ENCODE measurements at regions not wholly inside any gene's neighbourhood (a gene's known extent, or its start where the extent isn't known, plus 50 kb on each side); places are given as distances from the start of the nearest gene placed in this dataset.

GRCh38 chr4:187604984-187605383 lies 390.6 kb upstream of the ZFP42 start (continued):
- TF ChIP-seq SIN3A (conservative IDR thresholded peaks at IDR 0.05 in 1 of 2, IDR thresholded peaks at IDR 0.05 in 1 of 2; ENCODE audit: low read depth in 1 of 2, low read length in 2 of 2), result no peak

All from H1 (cell line).